ENCODE measurements at regions not wholly inside any gene's neighbourhood (a gene's known extent, or its start where the extent isn't known, plus 50 kb on each side); places are given as distances from the start of the nearest gene placed in this dataset.

- TF ChIP-seq POLR2A (IDR thresholded peaks at IDR 0.05; ENCODE audit: borderline replicate concordance, extremely low read depth, insufficient read depth, insufficient read length) (no peak), CTCF (IDR thresholded peaks at IDR 0.05 in 2 of 3, conservative IDR thresholded peaks at IDR 0.05 in 1 of 3; ENCODE audit: borderline replicate concordance in 1 of 3, insufficient read depth in 1 of 3, low read depth in 2 of 3, low read length in 2 of 3) (no peak), CEBPB (IDR thresholded peaks at IDR 0.05; ENCODE audit: low read depth) (no peak), EZH2phosphoT487 (IDR thresholded peaks at IDR 0.05; ENCODE audit: borderline replicate concordance) (no peak), EGR1 (IDR thresholded peaks at IDR 0.05; ENCODE audit: low read depth) (no peak)
Measured at GRCh38 chr6:48240287-48240686, 129.3 kb upstream of the PTCHD4 start.
